AG20443 (cell line): ENCODE measurements at regions not wholly inside any gene's neighbourhood (a gene's known extent, or its start where the extent isn't known, plus 50 kb on each side); places are given as distances from the start of the nearest gene placed in this dataset.
"Not testable (repeated sequence)": the region's sequence is repeated elsewhere in the genome, so short reads cannot be mapped to it uniquely, and the experiment has no call there.

Experiments used
- DNase-seq: peaks from one replicate; pipeline ENCODE4 v3.0.0; 2012; ENCODE audit warnings: low spot score, mixed read lengths

GRCh38 chr2:129015397-129016285, 697.0 kb upstream of the HS6ST1 start:
- DNase-seq = no peak

GRCh38 chr2:129016972-129017371, 698.3 kb upstream of the HS6ST1 start:
- DNase-seq = no peak

GRCh38 chr2:129024796-129025195, 706.1 kb upstream of the HS6ST1 start:
- no peak for DNase-seq

DNA sequence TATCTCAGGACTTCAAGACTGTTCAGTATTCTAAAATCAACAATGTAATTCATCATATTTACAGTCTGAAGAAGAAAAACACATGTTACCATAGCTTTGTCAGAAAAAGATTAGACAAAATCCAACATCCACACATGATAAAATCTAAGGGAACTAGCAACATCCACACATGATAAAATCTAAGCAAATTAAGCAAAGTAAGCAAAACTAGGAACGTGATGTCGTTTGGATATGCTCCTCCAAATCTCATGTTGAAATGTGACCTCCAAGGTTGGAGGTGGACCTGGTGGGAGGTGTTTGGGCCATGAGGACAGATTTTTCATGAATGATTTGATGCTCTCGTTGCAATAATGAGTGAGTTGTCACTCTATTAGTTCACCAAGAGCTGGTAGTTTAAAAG, 717.3 kb upstream of the HS6ST1 start:
- no peak for DNase-seq

DNA sequence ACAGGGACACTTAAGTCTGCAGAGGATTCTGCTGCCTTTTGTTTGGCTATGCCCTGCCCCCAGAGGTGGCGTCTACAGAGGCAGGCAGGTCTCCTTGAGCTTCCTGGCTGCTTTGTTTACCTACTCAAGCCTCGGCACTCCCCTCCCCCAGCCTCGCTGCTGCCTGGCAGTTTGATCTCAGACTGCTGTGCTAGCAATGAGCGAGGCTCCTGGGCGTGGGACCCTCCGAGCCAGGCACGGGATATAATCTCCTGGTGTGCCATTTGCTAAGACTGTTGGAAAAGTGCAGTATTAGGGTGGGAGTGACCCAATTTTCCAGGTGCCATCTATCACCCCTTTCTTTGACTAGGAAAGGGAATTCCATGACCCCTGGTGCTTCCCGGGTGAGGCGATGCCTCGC, 725.0 kb upstream of the HS6ST1 start:
- DNase-seq = not testable (repeated sequence)

- not testable (repeated sequence) for DNase-seq
These were observed 727.8 kb upstream of the HS6ST1 start for GRCh38 chr2:129046475-129046874.

DNA sequence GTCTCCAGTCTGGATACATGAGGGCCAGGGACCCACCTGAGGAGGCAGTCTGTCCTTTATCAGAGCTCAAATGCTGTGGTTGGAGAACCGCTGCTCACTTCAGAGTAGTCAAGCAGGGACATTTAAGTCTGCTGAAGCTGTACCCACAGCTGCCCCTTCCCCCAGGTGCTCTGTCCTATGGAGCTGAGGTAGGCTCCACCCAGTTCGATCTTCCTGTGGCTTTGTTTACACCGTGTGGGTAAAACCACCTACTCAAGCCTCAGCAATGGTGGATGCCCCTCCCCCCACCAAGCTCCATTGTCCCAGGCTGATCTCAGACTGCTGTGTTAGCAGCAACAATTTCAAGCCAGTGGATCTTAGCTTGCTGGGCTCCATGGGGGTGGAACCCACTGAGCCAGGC, 731.4 kb upstream of the HS6ST1 start:
- no peak for DNase-seq

GRCh38 chr2:129055242-129055641, 736.6 kb upstream of the HS6ST1 start:
- no peak for DNase-seq

GRCh38 chr2:129055824-129056223, 737.2 kb upstream of the HS6ST1 start:
- DNase-seq = no peak

DNA sequence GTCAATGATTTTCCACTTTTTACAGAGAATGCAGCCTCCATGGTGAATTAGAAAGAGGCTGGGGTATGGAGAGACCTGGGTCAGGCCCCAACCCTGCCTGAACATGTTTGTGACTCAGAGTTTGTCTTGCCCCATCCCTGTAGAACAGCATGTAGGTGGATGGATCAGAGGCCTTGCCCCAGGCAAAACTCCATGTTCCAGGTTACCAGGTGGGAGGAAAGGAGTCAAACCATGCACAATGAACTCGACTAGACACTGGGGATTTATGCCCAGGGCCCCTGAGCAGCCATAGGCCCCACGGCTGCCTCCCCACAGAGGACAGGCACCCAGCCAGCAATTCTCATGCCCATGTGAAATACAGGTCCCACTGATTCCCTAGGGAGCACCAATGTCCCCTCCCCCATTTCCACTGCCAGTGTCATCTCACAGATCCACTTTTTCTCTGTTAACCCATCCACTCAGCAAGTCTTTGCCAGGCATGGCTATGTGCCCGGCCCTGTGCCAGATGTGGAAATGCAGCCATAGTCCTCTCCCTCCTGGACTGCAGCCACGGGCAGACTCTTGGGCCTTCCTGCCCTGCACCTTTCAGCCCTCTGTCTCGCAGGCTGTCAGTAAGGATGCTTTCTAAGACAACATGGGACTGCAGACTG, 737.8 kb upstream of the HS6ST1 start:
- DNase-seq = no peak

DNA sequence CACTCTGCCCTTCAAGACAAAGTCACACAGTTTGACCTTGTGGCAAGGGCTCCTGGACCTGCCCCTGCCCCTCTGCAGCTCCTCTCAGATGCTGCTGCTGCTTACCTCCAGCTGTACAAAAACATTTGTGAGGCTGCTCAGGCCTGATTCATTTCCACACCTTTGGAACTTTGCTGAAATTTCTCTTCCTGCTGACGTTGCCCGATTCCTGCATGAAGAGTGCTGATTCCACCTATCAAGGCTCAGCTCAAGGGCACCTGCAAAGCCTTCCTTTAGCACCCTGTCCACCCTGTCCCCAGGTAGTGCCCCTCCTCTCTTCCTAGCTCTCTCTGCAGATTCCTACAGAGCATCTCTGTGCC, 738.3 kb upstream of the HS6ST1 start:
- no peak for DNase-seq

GRCh38 chr2:129058981-129059380, 740.3 kb upstream of the HS6ST1 start:
- no peak for DNase-seq

DNA sequence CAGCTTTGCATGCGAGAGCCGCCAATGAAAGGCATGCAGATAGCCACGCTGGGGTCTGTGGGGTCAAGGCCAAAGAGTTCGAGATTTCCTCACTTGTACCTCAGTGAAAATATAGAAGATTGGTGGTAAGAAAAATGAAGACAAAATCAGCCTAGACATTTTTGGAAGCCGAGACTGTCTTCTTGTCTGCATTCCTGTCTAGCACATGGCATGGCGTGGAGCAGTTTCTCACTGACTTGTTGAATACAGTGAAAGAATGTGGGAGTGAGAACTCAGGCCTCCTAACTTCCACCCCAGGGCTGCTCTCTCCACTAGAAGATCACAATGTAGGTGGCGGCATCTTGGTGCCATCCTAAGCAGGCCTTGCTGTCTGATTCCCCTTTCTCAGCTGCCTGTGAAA, 740.8 kb upstream of the HS6ST1 start:
- DNase-seq = no peak

DNA sequence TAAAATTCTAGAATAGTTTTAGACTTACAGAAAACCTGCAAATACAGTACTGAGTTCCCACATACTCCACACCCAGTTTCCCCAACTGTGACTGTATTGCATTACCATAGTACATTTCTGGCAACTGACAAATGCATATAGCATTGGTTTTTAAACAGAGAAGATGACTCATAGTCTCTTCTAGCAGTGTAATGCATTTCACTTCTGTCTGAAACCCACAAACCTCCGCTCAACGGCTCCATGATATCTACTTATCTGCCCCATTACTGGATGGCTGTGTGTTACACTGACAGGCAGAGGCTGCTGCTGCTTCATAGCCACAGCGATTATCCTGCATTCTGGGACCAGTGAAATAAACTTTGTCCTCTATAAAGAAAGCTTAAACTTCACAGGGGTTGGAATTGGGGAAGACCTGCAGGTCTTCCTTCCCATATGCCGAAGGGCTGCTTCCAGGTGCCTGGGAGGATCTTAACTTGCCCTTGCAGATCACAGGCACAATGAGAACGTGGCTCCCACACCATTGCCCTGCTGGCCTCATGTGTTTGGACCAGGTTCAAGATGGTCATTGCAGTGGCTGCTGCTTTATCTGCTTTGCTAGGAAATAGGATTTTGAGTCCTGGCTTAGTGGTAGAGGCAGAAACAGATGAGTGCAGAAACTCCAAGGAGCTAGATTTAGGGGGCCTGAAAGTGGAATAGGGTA, 742.6 kb upstream of the HS6ST1 start:
- DNase-seq = no peak

- DNase-seq = no peak
These were observed 743.1 kb upstream of the HS6ST1 start for GRCh38 chr2:129061769-129062121.

GRCh38 chr2:129062146-129062912, 743.7 kb upstream of the HS6ST1 start:
- DNase-seq = no peak

DNA sequence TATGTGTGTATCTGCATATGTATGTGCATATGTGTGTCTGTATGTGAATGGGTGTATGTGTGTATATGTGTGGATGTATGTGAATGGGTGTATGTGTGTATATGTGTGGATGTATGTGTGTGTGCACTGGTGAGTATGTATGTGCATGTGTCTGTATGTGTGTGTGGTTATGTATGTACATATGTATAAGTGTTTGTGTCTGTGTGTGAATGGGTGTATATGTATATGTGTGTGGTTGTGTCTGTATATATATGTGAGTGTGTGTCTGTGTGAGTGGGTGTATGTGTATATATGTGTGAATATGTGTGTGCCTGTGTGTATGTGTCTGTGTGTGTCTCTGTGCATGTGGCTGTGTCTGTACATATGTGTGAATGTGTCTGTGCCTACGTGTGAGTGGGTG, 748.4 kb upstream of the HS6ST1 start:
- no peak for DNase-seq

GRCh38 chr2:129067953-129068352, 749.3 kb upstream of the HS6ST1 start:
- no peak for DNase-seq

GRCh38 chr2:129068543-129068942, 749.9 kb upstream of the HS6ST1 start:
- DNase-seq = no peak

DNA sequence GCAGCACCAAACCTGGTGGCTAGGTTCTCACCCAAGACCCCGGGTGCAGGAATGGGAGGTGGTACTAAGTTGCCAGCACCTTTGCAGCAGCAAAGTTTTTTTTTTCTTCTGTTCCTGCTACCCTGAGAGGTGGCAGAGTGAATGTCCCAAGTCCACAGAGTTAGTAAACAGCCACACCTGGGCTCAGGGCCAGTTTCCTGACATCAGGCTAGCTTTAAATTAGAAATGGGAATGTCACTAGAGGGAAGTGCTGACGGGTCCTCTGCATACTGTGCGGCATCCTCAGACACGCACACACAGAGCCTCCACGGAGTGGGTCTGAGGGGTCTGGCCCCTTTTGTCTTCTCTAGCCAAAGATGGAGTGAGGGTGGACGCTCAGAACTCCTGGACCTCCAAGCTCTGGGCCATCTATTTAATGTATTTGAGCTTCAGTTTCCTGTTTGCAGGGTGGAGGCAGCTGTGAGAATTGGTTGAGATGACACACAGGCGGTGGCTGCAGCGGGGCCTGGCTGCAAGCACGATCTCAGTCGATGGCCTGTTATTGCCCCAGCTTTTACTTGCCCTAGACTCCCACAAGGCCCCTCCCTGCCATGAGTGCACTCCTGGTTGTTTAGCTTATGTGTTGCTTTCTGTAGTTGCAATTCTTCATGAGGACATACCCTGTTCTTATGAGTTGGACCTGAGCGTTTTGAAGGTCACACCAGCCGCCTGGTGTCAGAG, 751.4 kb upstream of the HS6ST1 start:
- no peak for DNase-seq

- no peak for DNase-seq
These were observed 752.0 kb upstream of the HS6ST1 start for GRCh38 chr2:129070663-129071062.

- DNase-seq = no peak
These were observed 752.9 kb upstream of the HS6ST1 start for GRCh38 chr2:129071531-129071930.
